Activated naive CD4-positive, alpha-beta T cell treated with Interleukin-2 at 50 U/mL for 16 hours (primary cell): ENCODE measurements at regions not wholly inside any gene's neighbourhood (a gene's known extent, or its start where the extent isn't known, plus 50 kb on each side); places are given as distances from the start of the nearest gene placed in this dataset.
"Not testable (repeated sequence)": the region's sequence is repeated elsewhere in the genome, so short reads cannot be mapped to it uniquely, and the experiment has no call there.

ENCODE experiments used
- DNase-seq: peaks from one replicate; pipeline ENCODE4 v3.0.0-alpha.2; 2020

- DNase-seq, result no peak
These were observed 781.1 kb downstream of the GATA3 start for GRCh38 chr10:8835453-8836167.

- DNase-seq, result no peak
These were observed 785.9 kb downstream of the GATA3 start for GRCh38 chr10:8840356-8840755.

GRCh38 chr10:8844141-8844540 is 789.7 kb downstream of the GATA3 start:
- DNase-seq, result no peak

GRCh38 chr10:8852546-8852945 is 798.1 kb downstream of the GATA3 start:
- no peak for DNase-seq

GRCh38 chr10:8853048-8853447 is 798.6 kb downstream of the GATA3 start:
- no peak for DNase-seq

GRCh38 chr10:8868924-8869323 is 814.4 kb downstream of the GATA3 start:
- DNase-seq, result not testable (repeated sequence)

- DNase-seq, result no peak
These were observed 818.8 kb downstream of the GATA3 start for GRCh38 chr10:8873310-8873709.

GRCh38 chr10:8874268-8874667 is 819.8 kb downstream of the GATA3 start:
- no peak for DNase-seq

- DNase-seq, result no peak
These were observed 820.5 kb downstream of the GATA3 start for GRCh38 chr10:8874972-8875371.

- no peak for DNase-seq
These were observed 821.7 kb downstream of the GATA3 start for GRCh38 chr10:8876171-8876570.

- DNase-seq, result no peak
These were observed 835.0 kb downstream of the GATA3 start for GRCh38 chr10:8889538-8889937.

GRCh38 chr10:8893102-8893501 is 838.6 kb downstream of the GATA3 start:
- DNase-seq, result no peak

GRCh38 chr10:8894148-8894547 is 839.7 kb downstream of the GATA3 start:
- no peak for DNase-seq

- DNase-seq, result no peak
These were observed 843.3 kb downstream of the GATA3 start for GRCh38 chr10:8897769-8898168.

- no peak for DNase-seq
These were observed 844.4 kb downstream of the GATA3 start for GRCh38 chr10:8898745-8899330.

GRCh38 chr10:8902926-8903325 is 848.4 kb downstream of the GATA3 start:
- no peak for DNase-seq

- no peak for DNase-seq
These were observed 853.5 kb downstream of the GATA3 start for GRCh38 chr10:8908013-8908412.

GRCh38 chr10:8910314-8910713 is 855.8 kb downstream of the GATA3 start:
- no peak for DNase-seq

GRCh38 chr10:8911032-8911431 is 856.5 kb downstream of the GATA3 start:
- no peak for DNase-seq

GRCh38 chr10:8912108-8912507 is 857.6 kb downstream of the GATA3 start:
- DNase-seq, result no peak

GRCh38 chr10:8913720-8914119 is 859.2 kb downstream of the GATA3 start:
- no peak for DNase-seq

- DNase-seq, result no peak
These were observed 864.8 kb downstream of the GATA3 start for GRCh38 chr10:8919280-8919679.

GRCh38 chr10:8921568-8921967 is 867.1 kb downstream of the GATA3 start:
- no peak for DNase-seq

GRCh38 chr10:8923096-8923495 is 868.6 kb downstream of the GATA3 start:
- no peak for DNase-seq

- DNase-seq, result no peak
These were observed 873.2 kb downstream of the GATA3 start for GRCh38 chr10:8927705-8928104.
